HG03196 (cell line): ENCODE measurements at regions not wholly inside any gene's neighbourhood (a gene's known extent, or its start where the extent isn't known, plus 50 kb on each side); places are given as distances from the start of the nearest gene placed in this dataset.

Experiments
- ATAC-seq: cut with Tn5 transposase; IDR thresholded peaks from one replicate; pipeline ENCODE4 v1.9.1; 2021; ENCODE audit not compliant: unreplicated experiment

DNA sequence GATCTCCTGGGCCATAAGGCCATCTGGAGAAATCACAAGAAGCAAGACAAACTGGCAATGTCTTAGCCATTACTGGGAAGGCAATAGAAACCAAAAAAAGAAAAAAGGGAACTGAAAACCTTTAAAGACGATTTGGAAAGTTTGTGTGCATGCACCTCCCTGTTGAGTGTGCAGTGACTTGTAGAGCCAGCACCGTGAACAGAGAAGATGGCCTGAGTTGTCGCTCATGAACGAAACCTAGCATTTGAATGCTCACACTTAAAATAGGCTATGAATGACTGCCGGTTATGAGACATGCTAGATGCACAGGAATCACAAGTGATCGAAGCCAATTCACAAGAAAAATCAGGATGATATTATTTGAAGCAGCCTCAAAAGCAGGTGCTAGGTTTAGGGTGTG lies 151.3 kb upstream of the ADO start:
- ATAC-seq: peak; percentile 80

DNA sequence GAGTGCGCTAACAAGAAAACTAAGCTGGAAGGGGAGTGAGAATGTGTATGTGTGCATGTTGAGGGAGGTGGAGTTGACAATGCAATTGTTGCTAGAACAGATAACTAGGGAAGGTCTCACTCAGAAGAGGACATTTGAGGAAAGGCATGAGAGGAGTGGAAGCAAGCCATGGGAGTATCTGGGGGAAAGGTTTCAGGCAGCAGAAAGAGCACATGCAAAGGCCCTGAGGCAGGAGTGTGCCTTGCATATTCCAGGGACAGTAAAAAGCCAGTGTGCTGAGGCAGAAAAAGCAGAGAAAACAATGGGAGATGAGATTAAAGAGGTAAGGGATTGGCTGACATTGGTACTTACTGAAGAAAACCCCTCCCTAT lies 149.6 kb upstream of the ADO start:
- ATAC-seq: no peak

GRCh38 chr10:62655337-62655994 lies 149.1 kb upstream of the ADO start:
- peak; percentile 76 for ATAC-seq

DNA sequence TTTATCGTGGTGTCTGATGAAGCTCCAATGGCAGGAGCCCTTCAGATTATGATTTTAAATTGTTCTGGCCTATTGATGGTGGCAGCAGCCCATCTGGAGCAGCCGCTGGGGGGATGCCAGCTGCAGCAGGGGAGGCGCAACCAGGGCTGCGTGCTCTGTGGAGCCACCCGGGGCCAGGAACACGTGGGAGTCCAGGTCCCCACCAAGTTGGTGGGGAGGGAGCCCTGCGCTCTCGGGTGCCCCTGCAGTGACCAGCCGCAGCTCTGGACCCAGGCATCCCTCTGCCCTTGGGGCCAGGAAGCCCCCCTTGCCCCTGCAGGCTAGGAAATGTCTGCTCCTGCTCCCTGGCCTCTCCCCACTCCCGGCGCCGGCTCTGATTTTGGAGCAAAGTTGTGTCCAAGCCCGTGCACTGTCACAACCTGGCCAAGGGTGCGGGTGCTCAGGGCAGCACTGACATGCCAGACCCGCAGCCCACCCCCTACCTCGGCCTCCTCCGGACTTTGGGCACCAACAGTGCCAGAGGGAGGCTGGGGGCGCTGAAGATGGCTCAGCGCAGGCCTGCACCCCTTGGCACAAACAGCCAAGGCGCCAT lies 147.2 kb upstream of the ADO start:
- ATAC-seq: no peak

GRCh38 chr10:62658516-62658915 lies 146.0 kb upstream of the ADO start:
- ATAC-seq: no peak

DNA sequence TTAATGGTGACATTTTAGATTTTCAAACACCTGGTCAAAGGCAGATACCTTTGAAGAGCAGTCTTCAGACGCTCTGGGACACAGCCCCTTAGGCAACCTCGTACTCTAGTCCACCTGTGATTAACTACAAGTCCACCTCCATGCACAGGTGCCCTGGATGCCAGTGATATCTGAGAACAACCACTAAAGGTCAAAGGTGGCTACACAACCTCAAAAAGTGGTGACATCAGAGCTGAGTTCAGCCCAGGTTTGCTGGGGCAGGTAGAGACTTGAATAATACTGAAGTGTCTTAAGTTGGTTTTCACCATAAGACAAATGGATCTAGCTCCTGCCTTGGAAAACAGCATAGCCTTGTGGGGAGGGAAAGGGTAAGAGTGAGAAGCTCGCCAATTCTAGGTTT lies 143.4 kb upstream of the ADO start:
- no peak for ATAC-seq

DNA sequence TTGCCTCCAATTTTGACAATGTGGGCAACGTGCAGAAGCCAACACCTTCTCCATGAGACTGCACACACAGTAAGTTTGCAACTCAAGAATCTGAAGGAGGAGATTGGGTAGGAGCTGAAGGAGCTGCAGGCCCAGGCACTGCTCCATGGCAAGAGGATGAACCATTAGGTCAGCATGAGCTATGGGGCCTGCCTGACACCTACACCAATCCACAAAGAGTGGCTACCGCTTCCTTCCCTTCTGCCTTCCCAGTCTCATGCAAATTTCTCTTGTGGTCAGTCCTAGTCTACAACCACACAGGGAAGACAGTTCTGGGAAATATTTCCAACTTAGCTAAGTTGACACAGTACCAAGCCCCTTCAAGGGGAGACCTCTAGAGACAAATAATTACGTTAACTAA lies 142.0 kb upstream of the ADO start:
- ATAC-seq: no peak

DNA sequence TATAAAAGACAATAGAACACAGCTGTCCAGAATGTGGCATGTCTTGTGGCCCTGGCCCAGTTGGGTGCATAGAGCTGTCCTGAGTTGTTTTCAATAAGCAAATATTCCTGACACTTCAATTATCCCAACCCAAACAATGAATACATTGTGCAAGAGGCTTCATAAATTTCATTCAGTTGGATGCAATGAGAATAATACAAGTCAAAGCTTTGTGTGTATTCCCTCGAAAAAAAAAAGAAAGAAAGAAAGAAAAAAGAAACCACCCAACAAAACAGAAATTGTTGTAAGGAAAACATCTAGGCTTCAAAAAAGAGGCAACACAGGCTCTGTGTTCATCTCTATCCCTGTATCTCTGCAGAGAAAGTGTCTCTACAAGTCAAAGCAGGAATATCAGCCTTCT lies 138.7 kb upstream of the ADO start:
- no peak for ATAC-seq

- no peak for ATAC-seq
Measured at GRCh38 chr10:62666275-62666674, 138.2 kb upstream of the ADO start.

GRCh38 chr10:62669341-62669740 lies 135.2 kb upstream of the ADO start:
- no peak for ATAC-seq

GRCh38 chr10:62671104-62671503 lies 133.4 kb upstream of the ADO start:
- no peak for ATAC-seq

DNA sequence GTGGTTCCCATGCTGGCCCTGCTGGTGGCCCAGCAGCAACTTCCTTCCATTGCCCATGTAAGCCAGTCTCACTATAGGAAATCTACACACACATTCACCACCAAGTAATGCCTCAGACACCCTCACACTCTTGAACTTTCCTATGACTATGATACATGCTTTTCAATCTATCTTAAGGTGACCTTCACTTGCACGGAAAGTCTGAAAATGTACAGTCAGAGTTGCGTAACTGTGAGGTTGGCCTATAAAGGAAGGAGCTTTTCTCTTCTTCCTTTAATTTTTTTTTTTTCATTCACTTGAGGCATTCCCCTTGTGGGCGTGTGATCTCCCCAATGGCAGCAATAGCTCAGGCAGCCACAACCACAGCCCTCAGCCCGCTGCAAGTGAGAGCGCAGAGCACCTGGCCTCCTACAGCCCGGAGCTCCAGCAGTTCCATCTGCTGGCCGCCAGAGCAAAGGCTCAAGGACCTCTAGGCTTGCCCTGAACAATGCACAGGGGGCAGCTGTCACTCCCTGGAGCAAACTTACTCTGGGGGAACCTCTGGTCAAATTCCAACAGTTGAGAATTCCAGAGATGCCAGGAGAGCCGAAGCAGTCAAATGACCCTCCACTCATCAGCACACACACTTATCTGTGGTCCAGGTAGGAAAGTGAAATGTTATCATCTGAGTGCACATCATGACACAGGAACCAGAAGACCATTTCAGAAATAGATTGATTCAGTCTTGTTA lies 123.1 kb upstream of the ADO start:
- ATAC-seq: peak; percentile 95

DNA sequence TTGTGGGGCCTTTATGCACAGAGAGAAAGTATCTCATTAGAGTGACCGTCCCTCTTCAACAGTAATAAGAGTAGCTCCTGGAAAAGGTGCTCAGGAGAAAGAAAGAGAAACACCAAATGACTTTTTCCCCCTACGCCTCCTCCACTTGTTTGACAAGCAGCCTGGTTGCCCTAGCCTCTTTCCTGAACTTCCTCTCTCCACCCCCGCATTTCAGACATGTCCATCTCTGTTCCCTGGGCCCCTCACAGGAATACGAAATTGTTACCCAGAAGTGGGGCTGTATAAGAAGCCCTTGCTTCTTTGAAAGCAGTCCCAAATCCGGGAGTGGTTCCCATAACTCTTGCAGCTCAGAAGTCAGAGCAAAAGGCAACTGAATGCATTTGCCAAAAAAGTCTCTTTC lies 119.6 kb upstream of the ADO start:
- no peak for ATAC-seq

DNA sequence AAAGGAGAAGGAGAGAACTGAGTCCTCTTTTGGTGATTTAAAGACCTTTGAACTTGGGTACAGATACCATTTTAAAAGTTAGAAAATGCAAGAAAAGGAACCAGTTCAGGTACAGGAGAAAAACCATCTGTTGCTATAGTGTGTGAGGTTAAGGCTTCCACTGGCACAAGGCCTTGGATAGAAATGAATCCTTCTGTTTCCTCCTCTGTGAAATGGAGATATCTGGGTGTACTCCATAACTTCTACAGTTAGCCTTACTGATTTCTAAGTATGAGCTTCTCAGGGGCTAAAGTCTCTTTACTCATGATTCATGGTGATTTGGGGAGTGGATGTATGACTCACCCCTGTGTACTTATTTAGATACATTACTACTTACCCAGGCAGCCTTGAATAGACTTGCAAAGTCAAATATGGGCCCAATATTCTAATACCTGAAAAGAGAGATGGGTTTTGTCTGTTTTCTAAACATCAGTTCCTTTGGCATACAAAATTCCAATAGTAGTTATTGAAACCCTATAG lies 117.2 kb upstream of the ADO start:
- ATAC-seq: no peak

- no peak for ATAC-seq
Measured at GRCh38 chr10:62688971-62689700, 115.4 kb upstream of the ADO start.

- ATAC-seq: no peak
Measured at GRCh38 chr10:62689712-62690111, 114.8 kb upstream of the ADO start.

DNA sequence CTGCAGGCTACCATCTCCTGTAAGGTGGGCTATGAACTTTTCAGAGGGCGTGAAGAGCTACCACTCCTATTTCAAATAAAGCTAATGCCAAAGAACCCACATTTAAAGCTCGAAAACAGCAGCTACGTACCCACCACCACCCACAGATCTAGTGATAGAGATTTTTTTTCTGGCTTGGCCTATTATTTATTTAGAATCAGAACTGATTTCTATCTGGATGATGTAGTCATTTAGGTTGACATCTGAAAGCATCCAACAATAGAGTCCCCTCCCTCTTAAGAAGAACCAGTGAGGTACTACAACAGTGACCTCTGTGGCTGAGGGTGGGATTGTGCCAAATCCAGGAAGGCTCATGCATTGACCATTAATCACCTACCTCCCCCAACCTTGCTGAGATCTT lies 113.8 kb upstream of the ADO start:
- no peak for ATAC-seq

DNA sequence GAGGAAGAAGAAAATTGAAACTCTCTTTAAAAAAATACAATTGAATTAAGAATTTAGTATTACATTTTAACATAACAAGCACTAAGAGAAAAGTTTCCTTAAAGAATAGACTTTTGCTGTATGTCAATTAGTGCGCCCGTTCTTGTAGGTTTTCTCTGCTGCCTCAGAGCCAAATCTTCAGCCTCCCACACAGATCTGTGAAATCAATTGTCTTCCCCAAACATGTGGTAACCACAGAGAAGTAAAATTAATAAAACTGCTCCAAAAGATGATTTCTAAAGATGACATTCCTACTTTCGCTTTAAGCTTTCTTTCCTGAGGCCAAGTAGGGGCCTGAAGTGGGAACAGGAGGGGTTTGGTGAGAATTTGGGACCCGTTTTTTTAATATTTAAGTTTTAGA lies 113.2 kb upstream of the ADO start:
- no peak for ATAC-seq

DNA sequence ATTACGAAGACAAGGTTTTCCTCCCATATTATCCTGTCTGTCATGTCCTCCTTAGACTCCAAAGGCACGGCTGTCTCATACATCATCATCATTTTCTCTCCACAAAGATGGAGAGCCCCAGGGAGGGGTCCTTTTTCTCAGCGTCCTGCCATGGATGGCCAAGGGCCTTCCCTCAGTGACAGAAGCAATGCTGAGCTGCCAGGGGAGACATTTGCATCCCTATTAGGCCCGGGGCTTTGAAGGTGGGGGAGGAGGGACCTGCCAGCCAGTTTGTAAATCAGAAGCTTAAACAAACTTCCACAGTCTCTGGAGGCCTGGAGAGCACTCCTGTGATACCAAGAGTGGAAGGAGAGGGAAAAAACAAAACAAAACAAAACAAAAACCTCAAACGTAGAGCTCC lies 112.4 kb upstream of the ADO start:
- ATAC-seq: no peak

GRCh38 chr10:62693306-62693705 lies 111.2 kb upstream of the ADO start:
- ATAC-seq: no peak

GRCh38 chr10:62694537-62695126 lies 109.9 kb upstream of the ADO start:
- ATAC-seq: no peak
